ENCODE measurements at regions not wholly inside any gene's neighbourhood (a gene's known extent, or its start where the extent isn't known, plus 50 kb on each side); places are given as distances from the start of the nearest gene placed in this dataset.

DNA sequence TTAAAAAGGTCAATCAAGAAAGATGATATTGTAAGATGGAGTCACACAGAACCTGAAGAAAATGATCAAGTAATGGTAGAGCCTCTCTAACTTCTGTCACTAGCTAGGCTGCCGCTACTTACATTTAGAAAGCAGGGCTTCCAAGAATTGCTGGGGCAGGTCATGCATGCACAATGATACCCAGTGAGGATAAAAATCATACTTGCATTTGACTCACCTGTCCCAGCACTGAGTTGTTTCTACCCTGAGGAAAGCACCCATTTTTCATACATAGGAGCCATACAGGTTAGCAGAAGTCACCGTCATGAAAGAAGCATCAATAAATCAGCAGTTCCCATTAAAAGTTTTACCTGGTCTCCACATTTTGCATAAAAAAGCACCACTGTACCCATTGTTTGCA is 662.3 kb upstream of the FANCL start:
- ChIA-PET POLR2A (no interaction called here), CTCF (no interaction called here)
- no peaks in the 10 kb centered on the region for H3K9me3 Mint-ChIP-seq (ENCODE audit: insufficient read depth)
- intact Hi-C loops (cut with micrococcal nuclease): no loop called here
- H3K36me3 ChIP-seq (replicated peaks in 1 of 2; ENCODE audit: control extremely low read depth in 1 of 2, control insufficient read depth in 1 of 2, extremely low read depth in 1 of 2, insufficient read depth in 2 of 2, low read length in 1 of 2): no peaks in the 10 kb centered on the region
- H3K4me1 ChIP-seq (ENCODE audit: control insufficient read depth in 2 of 2, insufficient read depth in 2 of 2, low read length in 2 of 2): no peaks in the 10 kb centered on the region
- DNase-seq (no peak), ATAC-seq (ENCODE audit: low read depth) (no peak)
- no peaks in the 10 kb centered on the region for H3K79me2 ChIP-seq (ENCODE audit: control insufficient read depth, insufficient read depth, low read length)
- H2AFZ ChIP-seq (ENCODE audit: insufficient read depth, low read depth, low read length, poor library complexity, severe bottlenecking): no peak overlapping the region
- H3K9me3 ChIP-seq (ENCODE audit: control extremely low read depth in 1 of 3, control insufficient read depth in 2 of 3, insufficient read depth in 1 of 3, low read length in 2 of 3): no peaks in the 10 kb centered on the region
- no peak overlapping the region for H3K27ac ChIP-seq (ENCODE audit: low read length in 2 of 2)
- no peak overlapping the region for H3K4me3 ChIP-seq (ENCODE audit: control extremely low read depth in 1 of 5, extremely low read depth in 1 of 5, insufficient read depth in 1 of 5, low read depth in 2 of 5, low read length in 4 of 5)
- H3K27me3 ChIP-seq (replicated peaks in 1 of 4; ENCODE audit: control extremely low read depth in 1 of 4, control insufficient read depth in 3 of 4, insufficient read depth in 4 of 4, low read length in 3 of 4): peaks cover 0 to 5% (median 0%) of the 10 kb centered on the region in 4 experiments
- peaks cover 18% of the 10 kb centered on the region for H3K27me3 Mint-ChIP-seq
- H3K9ac ChIP-seq (ENCODE audit: low read length): no peak overlapping the region
- H3K4me3 Mint-ChIP-seq: no peak overlapping the region
- no peaks in the 10 kb centered on the region for H3K4me1 Mint-ChIP-seq
- no peak overlapping the region for H3K4me2 ChIP-seq (replicated peaks; ENCODE audit: low read depth, low read length, poor library complexity, severe bottlenecking)
- no peak overlapping the region for H3K27ac Mint-ChIP-seq
- H4K20me1 ChIP-seq (ENCODE audit: control insufficient read depth, insufficient read depth, low read length, poor library complexity, severe bottlenecking): no peaks in the 10 kb centered on the region
- TF ChIP-seq, protein P1, sequence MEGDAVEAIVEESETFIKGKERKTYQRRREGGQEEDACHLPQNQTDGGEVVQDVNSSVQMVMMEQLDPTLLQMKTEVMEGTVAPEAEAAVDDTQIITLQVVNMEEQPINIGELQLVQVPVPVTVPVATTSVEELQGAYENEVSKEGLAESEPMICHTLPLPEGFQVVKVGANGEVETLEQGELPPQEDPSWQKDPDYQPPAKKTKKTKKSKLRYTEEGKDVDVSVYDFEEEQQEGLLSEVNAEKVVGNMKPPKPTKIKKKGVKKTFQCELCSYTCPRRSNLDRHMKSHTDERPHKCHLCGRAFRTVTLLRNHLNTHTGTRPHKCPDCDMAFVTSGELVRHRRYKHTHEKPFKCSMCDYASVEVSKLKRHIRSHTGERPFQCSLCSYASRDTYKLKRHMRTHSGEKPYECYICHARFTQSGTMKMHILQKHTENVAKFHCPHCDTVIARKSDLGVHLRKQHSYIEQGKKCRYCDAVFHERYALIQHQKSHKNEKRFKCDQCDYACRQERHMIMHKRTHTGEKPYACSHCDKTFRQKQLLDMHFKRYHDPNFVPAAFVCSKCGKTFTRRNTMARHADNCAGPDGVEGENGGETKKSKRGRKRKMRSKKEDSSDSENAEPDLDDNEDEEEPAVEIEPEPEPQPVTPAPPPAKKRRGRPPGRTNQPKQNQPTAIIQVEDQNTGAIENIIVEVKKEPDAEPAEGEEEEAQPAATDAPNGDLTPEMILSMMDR (IDR thresholded peaks at IDR 0.05): no peak
- no peak for TF ChIP-seq EZH2 (IDR thresholded peaks at IDR 0.05; ENCODE audit: borderline replicate concordance, insufficient read depth, low read depth, low read length, poor library complexity, severe bottlenecking)
- 72% methylated on average over 2 of the region's 2 CpGs for WGBS (ENCODE audit: insufficient coverage)

DNA sequence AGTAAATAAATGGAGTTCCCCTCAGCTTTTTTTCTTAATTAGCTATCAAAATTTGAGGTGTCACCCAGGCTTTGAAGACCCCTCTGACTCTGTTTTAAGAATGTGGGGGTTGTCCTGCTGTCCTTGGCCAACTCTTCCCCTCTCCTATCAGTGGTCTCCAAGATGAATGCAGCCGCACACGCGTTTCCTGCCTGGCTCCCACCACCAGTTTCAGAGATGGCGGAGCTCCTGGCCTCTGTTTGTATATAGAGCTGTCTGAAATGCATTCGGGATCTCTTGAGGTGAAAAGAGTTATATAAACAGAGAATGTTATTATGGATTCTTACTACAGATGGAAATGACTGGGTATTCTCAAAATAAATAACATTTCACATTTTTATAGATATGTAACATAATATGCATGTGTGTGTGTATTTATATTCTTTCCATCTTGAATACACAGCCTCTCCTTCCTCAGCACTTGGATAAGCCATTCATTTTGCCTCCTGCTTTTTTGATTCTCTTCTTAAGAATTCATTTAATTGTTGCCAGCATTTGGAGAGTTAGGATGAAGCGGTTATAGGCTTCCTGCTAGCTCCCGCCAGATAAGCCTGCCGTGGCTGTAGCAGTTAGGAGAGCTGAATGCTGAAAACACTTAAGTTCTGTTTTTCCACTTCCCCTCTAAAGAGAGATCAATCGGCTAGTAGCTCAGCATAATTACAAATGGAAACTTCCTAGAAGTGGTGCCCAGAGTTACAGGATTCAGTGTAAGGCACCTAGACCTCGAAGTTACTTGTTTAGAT is 659.3 kb upstream of the FANCL start:
- H3K4me1 ChIP-seq (ENCODE audit: control insufficient read depth in 2 of 2, insufficient read depth in 2 of 2, low read length in 2 of 2): no peaks in the 10 kb centered on the region
- ATAC-seq (ENCODE audit: low read depth) (no peak), DNase-seq (no peak)
- no peaks in the 10 kb centered on the region for H3K9me3 ChIP-seq (ENCODE audit: control extremely low read depth in 1 of 3, control insufficient read depth in 2 of 3, insufficient read depth in 1 of 3, low read length in 2 of 3)
- peaks cover 24% of the 10 kb centered on the region for H3K27me3 Mint-ChIP-seq
- no peaks in the 10 kb centered on the region for H4K20me1 ChIP-seq (ENCODE audit: control insufficient read depth, insufficient read depth, low read length, poor library complexity, severe bottlenecking)
- CTCF ChIA-PET: interaction anchor here (1.3 kb wide), 1 partner anchor 61 kb away, joined by 3 read pairs; no protein-coding TSS in a partner anchor
- no peak for TF ChIP-seq EZH2 (IDR thresholded peaks at IDR 0.05; ENCODE audit: borderline replicate concordance, insufficient read depth, low read depth, low read length, poor library complexity, severe bottlenecking)
- TF ChIP-seq, protein P1 (IDR thresholded peaks at IDR 0.05): no peak
- H3K4me3 ChIP-seq (ENCODE audit: control extremely low read depth in 1 of 5, extremely low read depth in 1 of 5, insufficient read depth in 1 of 5, low read depth in 2 of 5, low read length in 4 of 5): no peak overlapping the region
- H3K36me3 ChIP-seq (replicated peaks in 1 of 2; ENCODE audit: control extremely low read depth in 1 of 2, control insufficient read depth in 1 of 2, extremely low read depth in 1 of 2, insufficient read depth in 2 of 2, low read length in 1 of 2): no peaks in the 10 kb centered on the region
- no peaks in the 10 kb centered on the region for H3K4me1 Mint-ChIP-seq
- WGBS (ENCODE audit: insufficient coverage): no CpG with 5 or more reads among the region's 10 CpGs
- no peak overlapping the region for H3K27ac ChIP-seq (ENCODE audit: low read length in 2 of 2)
- no peak overlapping the region for H3K4me2 ChIP-seq (replicated peaks; ENCODE audit: low read depth, low read length, poor library complexity, severe bottlenecking)
- no peaks in the 10 kb centered on the region for H3K9me3 Mint-ChIP-seq (ENCODE audit: insufficient read depth)
- peaks cover 0 to 5% (median 0%) of the 10 kb centered on the region in 4 experiments for H3K27me3 ChIP-seq (replicated peaks in 1 of 4; ENCODE audit: control extremely low read depth in 1 of 4, control insufficient read depth in 3 of 4, insufficient read depth in 4 of 4, low read length in 3 of 4)
- H3K4me3 Mint-ChIP-seq: no peak overlapping the region
- H3K79me2 ChIP-seq (ENCODE audit: control insufficient read depth, insufficient read depth, low read length): no peaks in the 10 kb centered on the region
- H2AFZ ChIP-seq (ENCODE audit: insufficient read depth, low read depth, low read length, poor library complexity, severe bottlenecking): no peak overlapping the region
- no peak overlapping the region for H3K9ac ChIP-seq (ENCODE audit: low read length)
- intact Hi-C loops (cut with micrococcal nuclease): no loop called here
- H3K27ac Mint-ChIP-seq: no peak overlapping the region
- POLR2A ChIA-PET: no interaction called here
